Thyroid gland (tissue), 4 donors: ENCODE measurements at regions not wholly inside any gene's neighbourhood (a gene's known extent, or its start where the extent isn't known, plus 50 kb on each side); places are given as distances from the start of the nearest gene placed in this dataset.

Experiments used
- DNase-seq, 2 donors: peaks; one replicate each; pipeline ENCODE4 v3.0.0-alpha.2; 2019
- H3K27ac ChIP-seq, 3 donors: fragments of 200-600 bp; sonication (generic); 1 replicate in 2 of 3; 2 replicates in 1 of 3; pipeline ENCODE4 v1.5.1; 2016 to 2019; ENCODE audit warnings: mild to moderate bottlenecking in 1 of 3, moderate library complexity in 1 of 3
- H3K27me3 ChIP-seq: fragments of 200-600 bp; sonication (generic); one replicate; pipeline ENCODE4 v1.5.1; 2019
- H3K36me3 ChIP-seq, 2 donors: fragments of 200-600 bp; sonication (generic); one replicate each; pipeline ENCODE4 v1.5.1; 2016 to 2019
- H3K4me1 ChIP-seq, 2 donors: fragments of 200-600 bp; sonication (generic); one replicate each; pipeline ENCODE4 v1.5.1; 2017 to 2019
- H3K4me3 ChIP-seq, 3 donors: fragments of 200-600 bp; sonication (generic); replicated peaks in 1 of 3; 1 replicate in 2 of 3; 2 replicates in 1 of 3; pipeline ENCODE4 v1.5.1; 2016; ENCODE audit warnings: mild to moderate bottlenecking in 1 of 3
- H3K9me3 ChIP-seq: fragments of 200-600 bp; sonication (generic); one replicate; pipeline ENCODE4 v1.5.1; 2017
- CTCF ChIP-seq, 6 experiments: fragments of 200-600 bp in 3 of 6; fragments of 450-650 bp in 3 of 6; sonication (generic) in 3 of 6; IDR thresholded peaks; one replicate each; pipeline ENCODE4 v1.5.1; 2016 to 2019; ENCODE audit warnings: antibody characterized with exemption in 6 of 6, mild to moderate bottlenecking in 2 of 6, inconsistent platforms in 1 of 6, moderate library complexity in 1 of 6
- POLR2A ChIP-seq, 2 donors: fragments of 450-650 bp; IDR thresholded peaks; one replicate each; pipeline ENCODE4 v1.6.1; 2017; ENCODE audit warnings: antibody characterized with exemption in 2 of 2, mild to moderate bottlenecking in 2 of 2, moderate library complexity in 1 of 2
- WGBS, 2 donors: methylation state at CpG; one replicate each; pipeline ENCODE4 v1.1.5; 2017; 5-methylcytosine and 5-hydroxymethylcytosine counted together
- intact Hi-C: fragments of 100-400 bp; cut with DNase I; formaldehyde crosslinking; loops from one replicate; pipeline ENCODE4 v1.15.1; 2023

GRCh38 chr17:13352747-13353415, 248.8 kb downstream of the HS3ST3A1 start:
- Histone ChIP-seq H3K4me1 (no peaks in the 10 kb centered on the region), H3K27ac (no peak overlapping the region), H3K27me3 (no peaks in the 10 kb centered on the region), H3K4me3 (no peak overlapping the region), H3K36me3 (no peaks in the 10 kb centered on the region), H3K9me3 (no peaks in the 10 kb centered on the region)
- intact Hi-C loops: no loop called here
- DNase-seq: no peak
- 79% methylated on average over 10 of the region's 10 CpGs for WGBS, 2 donors
- TF ChIP-seq CTCF (IDR thresholded peaks at IDR 0.05): no peak
- no peak for TF ChIP-seq POLR2A (IDR thresholded peaks at IDR 0.05)

GRCh38 chr17:13351046-13351445, 250.7 kb downstream of the HS3ST3A1 start:
- WGBS, 2 donors: 75% methylated on average over 3 of the region's 3 CpGs
- no peak for TF ChIP-seq CTCF (IDR thresholded peaks at IDR 0.05)
- no peak for TF ChIP-seq POLR2A (IDR thresholded peaks at IDR 0.05)
- H3K4me3 ChIP-seq: no peak overlapping the region
- no peaks in the 10 kb centered on the region for H3K27me3 ChIP-seq
- no peaks in the 10 kb centered on the region for H3K4me1 ChIP-seq
- intact Hi-C loops: no loop called here
- DNase-seq: no peak
- no peaks in the 10 kb centered on the region for H3K36me3 ChIP-seq
- no peak overlapping the region for H3K27ac ChIP-seq
- no peaks in the 10 kb centered on the region for H3K9me3 ChIP-seq

GRCh38 chr17:13350466-13350865, 251.3 kb downstream of the HS3ST3A1 start:
- TF ChIP-seq POLR2A (IDR thresholded peaks at IDR 0.05) (no peak), CTCF (IDR thresholded peaks at IDR 0.05) (no peak)

GRCh38 chr17:13346996-13347762, 254.6 kb downstream of the HS3ST3A1 start:
- no peak for DNase-seq
- Histone ChIP-seq H3K27ac (no peak overlapping the region), H3K4me3 (no peak overlapping the region), H3K9me3 (no peaks in the 10 kb centered on the region), H3K27me3 (no peaks in the 10 kb centered on the region), H3K36me3 (no peaks in the 10 kb centered on the region), H3K4me1 (no peaks in the 10 kb centered on the region)
- 82 to 83% methylated on average over 10 of the region's 10 CpGs for WGBS, 2 donors
- no peak for TF ChIP-seq CTCF (IDR thresholded peaks at IDR 0.05)
- TF ChIP-seq POLR2A (IDR thresholded peaks at IDR 0.05): no peak
- intact Hi-C loops: no loop called here

More at GRCh38 chr17:13350466-13350865, 251.3 kb downstream of the HS3ST3A1 start:
- Histone ChIP-seq H3K27me3 (no peaks in the 10 kb centered on the region), H3K4me1 (no peaks in the 10 kb centered on the region), H3K4me3 (no peak overlapping the region), H3K27ac (no peak overlapping the region), H3K36me3 (no peaks in the 10 kb centered on the region), H3K9me3 (no peaks in the 10 kb centered on the region)
- 91 to 94% methylated on average over 9 of the region's 9 CpGs for WGBS, 2 donors
- DNase-seq: no peak
- intact Hi-C loops: no loop called here

DNA sequence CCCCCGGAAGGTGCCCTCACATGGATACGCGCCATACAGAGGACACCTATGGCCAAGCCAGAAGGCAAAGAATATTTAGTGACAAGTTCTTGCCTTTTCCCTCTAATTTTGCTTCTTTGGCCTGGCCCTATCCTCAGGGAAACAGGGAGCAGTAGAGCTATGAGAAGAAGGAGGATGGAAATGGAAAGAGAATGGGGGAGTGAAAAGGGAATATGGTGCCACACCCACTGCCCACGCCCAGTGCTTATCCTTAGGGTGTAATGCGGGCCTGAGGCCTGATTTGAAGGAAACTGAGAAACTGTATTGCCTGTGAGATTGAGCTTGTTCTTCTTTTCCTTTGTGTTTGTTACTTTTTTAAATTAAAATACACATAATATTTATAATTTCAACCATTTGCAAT, 255.1 kb downstream of the HS3ST3A1 start:
- H3K4me3 ChIP-seq: no peak overlapping the region
- H3K27me3 ChIP-seq: no peaks in the 10 kb centered on the region
- no peaks in the 10 kb centered on the region for H3K9me3 ChIP-seq
- intact Hi-C loops: no loop called here
- no peak for DNase-seq
- H3K27ac ChIP-seq: no peak overlapping the region
- no peaks in the 10 kb centered on the region for H3K4me1 ChIP-seq
- 95 to 96% methylated on average over 5 of the region's 5 CpGs for WGBS, 2 donors
- no peak for TF ChIP-seq CTCF (IDR thresholded peaks at IDR 0.05)
- TF ChIP-seq POLR2A (IDR thresholded peaks at IDR 0.05): no peak
- H3K36me3 ChIP-seq: no peaks in the 10 kb centered on the region
